22Rv1 (cell line): ENCODE measurements at regions not wholly inside any gene's neighbourhood (a gene's known extent, or its start where the extent isn't known, plus 50 kb on each side); places are given as distances from the start of the nearest gene placed in this dataset.

Source experiments
- H3K27ac ChIP-seq: fragments of 450-650 bp; 2 replicates; pipeline ENCODE4 v1.5.1; 2017
- CTCF ChIP-seq: fragments of 450-650 bp; IDR thresholded peaks from 2 replicates; pipeline ENCODE4 v1.5.1; 2017; ENCODE audit warnings: mild to moderate bottlenecking
- ZFX ChIP-seq: fragments of 450-650 bp; IDR thresholded peaks from 2 replicates; pipeline ENCODE4 v1.6.1; 2017; ENCODE audit warnings: antibody characterized with exemption, borderline replicate concordance

- H3K27ac ChIP-seq: no peak overlapping the region
- no peak for TF ChIP-seq CTCF
- no peak for TF ChIP-seq ZFX
Observed at GRCh38 chr14:21988413-21988812, 314.8 kb upstream of the OR4E1 start.

GRCh38 chr14:21987937-21988336 is 314.3 kb upstream of the OR4E1 start:
- no peak overlapping the region for H3K27ac ChIP-seq
- no peak for TF ChIP-seq ZFX
- peak; percentile 64 for TF ChIP-seq CTCF

- H3K27ac ChIP-seq: no peak overlapping the region
- no peak for TF ChIP-seq ZFX
- no peak for TF ChIP-seq CTCF
Observed at GRCh38 chr14:21985081-21985480, 311.5 kb upstream of the OR4E1 start.

GRCh38 chr14:21978999-21979314 is 305.3 kb upstream of the OR4E1 start:
- no peak overlapping the region for H3K27ac ChIP-seq
- TF ChIP-seq ZFX (no peak), CTCF (no peak)

GRCh38 chr14:21978184-21978998 is 304.8 kb upstream of the OR4E1 start:
- no peak overlapping the region for H3K27ac ChIP-seq
- no peak for TF ChIP-seq ZFX
- TF ChIP-seq CTCF: peak; percentile 94

GRCh38 chr14:21974741-21975140 is 301.1 kb upstream of the OR4E1 start:
- no peak overlapping the region for H3K27ac ChIP-seq
- no peak for TF ChIP-seq CTCF
- TF ChIP-seq ZFX: no peak

- H3K27ac ChIP-seq: no peak overlapping the region
- TF ChIP-seq ZFX (no peak), CTCF (no peak)
Observed at GRCh38 chr14:21965042-21965441, 291.4 kb upstream of the OR4E1 start.
